T-cell (primary cell): ENCODE measurements at regions not wholly inside any gene's neighbourhood (a gene's known extent, or its start where the extent isn't known, plus 50 kb on each side); places are given as distances from the start of the nearest gene placed in this dataset.

Experiments
- ATAC-seq, 4 experiments: fragments of 200-7000 bp in 3 of 4; fragments of 150-1000 bp in 1 of 4; cut with Tn5 transposase; replicated peaks in 1 of 4; 1 replicate in 3 of 4; 2 replicates in 1 of 4; pipeline ENCODE4 v1.10.0; 2021; ENCODE audit warnings: moderate library complexity in 3 of 4, mild to moderate bottlenecking in 2 of 4, moderate number of reproducible peaks in 1 of 4
- CTCF ChIA-PET, 2 donors: fragments of 300-600 bp; sonication (Branson Sonifier 250); formaldehyde crosslinking; loops; one replicate each; lab custom pipeline; 2022; ENCODE audit warnings: antibody characterized with exemption in 2 of 2; lab: Charles Lee
- POLR2A ChIA-PET, 2 donors: fragments of 300-600 bp; sonication (Branson Sonifier 250); formaldehyde crosslinking; loops; one replicate each; lab custom pipeline; 2022; ENCODE audit warnings: antibody characterized with exemption in 2 of 2; lab: Charles Lee
- DNase-seq, 35 experiments: peaks; one replicate each; pipeline versions ENCODE4 v3.0.0 to v3.0.0-alpha.2; 2013 to 2023
- H3K27ac ChIP-seq: one replicate; pipeline ENCODE4 v1.5.1; 2013; ENCODE audit warnings: low read length
- H3K27me3 ChIP-seq, 2 experiments: replicated peaks in 1 of 2; 1 replicate in 1 of 2; 2 replicates in 1 of 2; pipeline versions ENCODE4 v1.6.1 to v1.7.0; 2013; ENCODE audit warnings: low read length in 1 of 2, mixed read lengths in 1 of 2; ENCODE audit not compliant: control insufficient read depth in 2 of 2, insufficient read depth in 2 of 2; ENCODE audit errors: extremely low read depth in 1 of 2
- H3K36me3 ChIP-seq, 2 donors: 1 replicate in 1 of 2; 2 replicates in 1 of 2; pipeline versions ENCODE4 v1.6.1 to v1.7.0; 2013; ENCODE audit warnings: low read length in 1 of 2; ENCODE audit not compliant: control insufficient read depth in 2 of 2, insufficient read depth in 1 of 2; ENCODE audit errors: extremely low read depth in 1 of 2
- H3K4me1 ChIP-seq, 2 experiments: 1 replicate in 1 of 2; 2 replicates in 1 of 2; pipeline versions ENCODE4 v1.6.1 to v1.7.0; 2013; ENCODE audit warnings: low read length in 2 of 2, mixed read lengths in 1 of 2; ENCODE audit not compliant: insufficient read depth in 2 of 2, control insufficient read depth in 1 of 2; ENCODE audit errors: extremely low read depth in 1 of 2
- H3K4me3 ChIP-seq, 2 donors: 1 replicate in 1 of 2; 2 replicates in 1 of 2; pipeline versions ENCODE4 v1.5.1 to v1.7.0; 2013; ENCODE audit warnings: mild to moderate bottlenecking in 2 of 2, low read length in 1 of 2, moderate library complexity in 1 of 2; ENCODE audit not compliant: control insufficient read depth in 1 of 2; ENCODE audit errors: extremely low read depth in 1 of 2
- H3K9me3 ChIP-seq: 2 replicates; pipeline ENCODE4 v1.7.0; 2013
- H3K27ac Mint-ChIP-seq, 2 donors: one replicate each; pipeline ENCODE4 v1.8.0; 2020 to 2021; ENCODE audit warnings: mild to moderate bottlenecking in 2 of 2, mixed read lengths in 2 of 2
- H3K27me3 Mint-ChIP-seq, 2 donors: one replicate each; pipeline ENCODE4 v1.8.0; 2021 to 2022; ENCODE audit warnings: mixed read lengths in 2 of 2
- H3K36me3 Mint-ChIP-seq: one replicate; pipeline ENCODE4 v1.8.0; 2021; ENCODE audit warnings: mixed read lengths
- H3K4me1 Mint-ChIP-seq, 3 donors: one replicate each; pipeline ENCODE4 v1.8.0; 2020 to 2022; ENCODE audit warnings: mixed read lengths in 3 of 3, mild to moderate bottlenecking in 1 of 3
- H3K4me3 Mint-ChIP-seq, 3 donors: one replicate each; pipeline ENCODE4 v1.8.0; 2020 to 2022; ENCODE audit warnings: mild to moderate bottlenecking in 3 of 3, mixed read lengths in 3 of 3, moderate library complexity in 3 of 3
- H3K9me3 Mint-ChIP-seq, 3 donors: one replicate each; pipeline ENCODE4 v1.8.0; 2020 to 2022; ENCODE audit warnings: mixed read lengths in 3 of 3
- WGBS: methylation state at CpG from one replicate; pipeline ENCODE4 v1.1.5; 2013; ENCODE audit warnings: missing lambda C conversion rate; ENCODE audit not compliant: insufficient coverage; 5-methylcytosine and 5-hydroxymethylcytosine counted together

DNA sequence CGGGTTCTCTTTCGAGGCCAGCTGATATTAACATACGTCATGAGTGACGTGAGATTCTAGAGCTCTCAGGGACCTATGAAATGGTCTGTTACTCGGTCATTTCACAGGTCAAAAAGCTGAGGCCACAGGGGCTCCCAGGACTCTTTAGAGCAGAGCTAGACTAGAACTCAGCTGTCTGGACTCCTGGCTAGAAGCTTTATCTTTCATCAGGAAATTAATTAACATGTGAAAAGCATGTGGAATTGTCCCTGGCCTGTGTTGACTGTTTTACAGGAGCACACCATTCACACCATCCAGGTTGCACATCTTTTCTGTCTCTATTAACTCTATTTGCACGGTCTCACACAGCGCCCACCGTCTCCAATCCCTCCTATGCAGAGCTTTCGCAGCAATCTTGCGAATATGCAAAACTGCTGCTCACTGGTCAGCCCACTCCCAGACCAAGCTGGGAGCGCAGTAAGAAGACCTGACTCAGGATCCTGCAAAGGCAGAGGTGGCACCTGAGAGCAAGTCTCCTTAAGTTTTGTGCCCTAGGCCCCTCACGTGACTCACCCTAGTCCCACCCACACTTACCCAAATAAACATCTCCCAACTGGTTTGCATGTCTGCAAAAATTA is 522.5 kb downstream of the CD83 start:
- peaks cover 19 to 48% of the 10 kb centered on the region in 2 experiments for H3K4me1 ChIP-seq
- ChIA-PET CTCF (no interaction called here), POLR2A (no interaction called here)
- H3K27ac Mint-ChIP-seq: no peak overlapping the region
- WGBS: 90% methylated on average over 12 of the region's 12 CpGs
- no peaks in the 10 kb centered on the region for H3K36me3 ChIP-seq
- H3K9me3 Mint-ChIP-seq: no peaks in the 10 kb centered on the region
- H3K27me3 Mint-ChIP-seq: peaks cover 3 to 4% of the 10 kb centered on the region in 2 donors
- peaks cover 34 to 48% (median 47%) of the 10 kb centered on the region in 3 donors for H3K4me1 Mint-ChIP-seq
- H3K27ac ChIP-seq: no peak overlapping the region
- no peaks in the 10 kb centered on the region for H3K36me3 Mint-ChIP-seq
- H3K4me3 Mint-ChIP-seq: no peak overlapping the region
- H3K9me3 ChIP-seq: no peaks in the 10 kb centered on the region
- no peak overlapping the region for H3K4me3 ChIP-seq
- H3K27me3 ChIP-seq: no peaks in the 10 kb centered on the region
- ATAC-seq (no peak), DNase-seq (no peak)

DNA sequence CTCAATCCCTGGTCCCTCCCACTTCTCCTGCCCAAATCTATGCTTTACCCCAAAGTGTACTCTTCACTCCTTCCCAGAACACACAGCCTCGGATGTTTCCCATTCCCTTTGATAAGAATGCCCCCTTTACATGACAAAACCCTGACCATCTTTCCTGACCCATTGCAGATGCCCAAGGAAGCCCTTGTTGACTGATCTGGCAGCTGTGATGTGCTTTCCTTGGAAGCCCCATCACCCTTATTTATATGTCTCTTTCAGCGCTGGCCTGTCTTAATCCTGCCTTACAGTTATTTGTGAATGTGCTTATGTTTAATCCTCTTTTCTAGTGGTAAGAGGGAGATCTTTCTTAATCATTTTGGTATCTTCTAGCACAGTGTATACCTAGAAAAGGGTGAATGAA is 523.1 kb downstream of the CD83 start:
- Mint-ChIP-seq H3K4me1 (peaks cover 28 to 43% (median 42%) of the 10 kb centered on the region in 3 donors), H3K27ac (no peak overlapping the region), H3K36me3 (no peaks in the 10 kb centered on the region), H3K27me3 (peaks cover 3 to 4% of the 10 kb centered on the region in 2 donors), H3K9me3 (no peaks in the 10 kb centered on the region), H3K4me3 (no peak overlapping the region)
- peaks cover 13 to 43% of the 10 kb centered on the region in 2 experiments for H3K4me1 ChIP-seq
- no peak overlapping the region for H3K27ac ChIP-seq
- ChIA-PET POLR2A (no interaction called here), CTCF (no interaction called here)
- DNase-seq: no peak
- 67% methylated on average over 1 of the region's 2 CpGs for WGBS
- H3K9me3 ChIP-seq: no peaks in the 10 kb centered on the region
- no peaks in the 10 kb centered on the region for H3K27me3 ChIP-seq
- H3K4me3 ChIP-seq: no peak overlapping the region
- no peak for ATAC-seq
- no peaks in the 10 kb centered on the region for H3K36me3 ChIP-seq

DNA sequence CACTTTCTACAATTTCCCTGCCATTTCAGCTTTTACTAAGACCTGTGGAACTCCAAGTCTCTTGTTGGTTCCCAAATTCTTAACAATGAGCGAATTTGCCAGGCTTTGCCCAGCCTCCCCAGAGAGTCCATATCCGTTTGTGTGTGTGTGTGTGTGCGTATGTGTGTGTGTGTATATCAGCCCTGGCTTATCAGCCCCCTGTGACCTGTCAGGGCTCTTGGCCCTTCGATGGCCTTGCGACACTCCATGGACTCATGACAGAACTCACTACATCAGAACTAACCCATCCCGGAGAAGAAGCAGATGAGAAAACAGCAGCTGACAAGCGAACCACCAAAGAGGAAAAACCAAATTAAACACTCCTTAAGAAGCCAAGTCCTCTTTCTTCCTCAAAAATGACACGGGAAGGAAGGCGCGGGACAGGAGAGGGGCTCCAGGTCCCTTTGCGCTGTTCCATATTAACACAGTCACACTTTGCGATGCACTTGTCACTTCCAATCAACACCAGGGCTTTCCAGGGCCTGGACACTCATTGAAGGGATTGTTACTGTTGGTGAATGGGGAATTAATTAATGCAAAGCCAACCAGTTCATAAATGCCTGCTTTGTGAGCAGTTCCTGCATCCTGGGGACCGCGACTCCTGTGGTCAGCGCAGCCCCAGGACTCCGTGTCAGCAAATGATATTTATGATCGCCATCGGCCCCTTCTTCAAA is 524.0 kb downstream of the CD83 start:
- H3K36me3 Mint-ChIP-seq: no peaks in the 10 kb centered on the region
- H3K4me1 Mint-ChIP-seq: peaks cover 19 to 33% (median 33%) of the 10 kb centered on the region in 3 donors
- DNase-seq (no peak), ATAC-seq (no peak)
- no peak overlapping the region for H3K4me3 Mint-ChIP-seq
- no peak overlapping the region for H3K27ac Mint-ChIP-seq
- ChIA-PET CTCF (no interaction called here), POLR2A (no interaction called here)
- peaks cover 3 to 4% of the 10 kb centered on the region in 2 donors for H3K27me3 Mint-ChIP-seq
- H3K27ac ChIP-seq: no peak overlapping the region
- no peaks in the 10 kb centered on the region for H3K36me3 ChIP-seq
- no peaks in the 10 kb centered on the region for H3K9me3 Mint-ChIP-seq
- no peaks in the 10 kb centered on the region for H3K27me3 ChIP-seq
- 93% methylated on average over 11 of the region's 18 CpGs for WGBS
- H3K4me1 ChIP-seq: peaks cover 4 to 34% of the 10 kb centered on the region in 2 experiments
- no peaks in the 10 kb centered on the region for H3K9me3 ChIP-seq
- H3K4me3 ChIP-seq: no peak overlapping the region

DNA sequence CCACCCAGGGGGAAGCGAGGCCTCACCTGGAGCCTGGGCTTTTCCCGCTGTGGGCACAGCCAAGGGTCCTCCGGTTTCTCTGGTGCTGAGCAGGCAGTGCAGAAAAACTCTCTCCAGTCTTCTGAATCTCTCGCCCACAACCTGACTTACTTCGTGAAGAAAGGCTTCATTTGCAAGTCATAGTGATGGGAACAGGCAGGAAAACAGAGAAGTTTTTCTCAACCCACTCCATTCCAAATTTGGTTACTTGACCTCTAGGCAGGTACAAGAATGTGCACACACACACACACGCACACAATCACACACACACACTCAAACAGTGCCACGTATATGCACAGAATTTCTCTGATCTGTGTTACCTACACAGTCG is 524.5 kb downstream of the CD83 start:
- ChIA-PET POLR2A (no interaction called here), CTCF (no interaction called here)
- H3K27me3 Mint-ChIP-seq: peaks cover 3 to 4% of the 10 kb centered on the region in 2 donors
- Histone ChIP-seq H3K4me3 (no peak overlapping the region), H3K4me1 (peaks cover 4 to 28% of the 10 kb centered on the region in 2 experiments), H3K27me3 (no peaks in the 10 kb centered on the region), H3K36me3 (no peaks in the 10 kb centered on the region), H3K9me3 (no peaks in the 10 kb centered on the region), H3K27ac (no peak overlapping the region)
- no peak overlapping the region for H3K4me3 Mint-ChIP-seq
- H3K36me3 Mint-ChIP-seq: no peaks in the 10 kb centered on the region
- no peak for ATAC-seq
- WGBS: no CpG with 5 or more reads among the region's 8 CpGs
- no peaks in the 10 kb centered on the region for H3K9me3 Mint-ChIP-seq
- H3K27ac Mint-ChIP-seq: no peak overlapping the region
- peaks cover 13 to 28% (median 27%) of the 10 kb centered on the region in 3 donors for H3K4me1 Mint-ChIP-seq
- no peak for DNase-seq

GRCh38 chr6:14642842-14643241 is 525.3 kb downstream of the CD83 start:
- DNase-seq (no peak), ATAC-seq (no peak)
- Mint-ChIP-seq H3K9me3 (no peaks in the 10 kb centered on the region), H3K4me3 (no peak overlapping the region), H3K4me1 (peaks cover 9 to 21% (median 20%) of the 10 kb centered on the region in 3 donors), H3K36me3 (no peaks in the 10 kb centered on the region), H3K27ac (no peak overlapping the region), H3K27me3 (peaks cover 3 to 4% of the 10 kb centered on the region in 2 donors)
- peaks cover 4 to 24% of the 10 kb centered on the region in 2 experiments for H3K4me1 ChIP-seq
- no peaks in the 10 kb centered on the region for H3K27me3 ChIP-seq
- WGBS: 40% methylated on average over 1 of the region's 2 CpGs
- no peak overlapping the region for H3K27ac ChIP-seq
- H3K36me3 ChIP-seq: no peaks in the 10 kb centered on the region
- no peaks in the 10 kb centered on the region for H3K9me3 ChIP-seq
- no peak overlapping the region for H3K4me3 ChIP-seq
- CTCF ChIA-PET: interaction anchor here in 1 of 2 donors (0.6 kb wide), 1 partner anchor 118 kb away, joined by 3 read pairs; no protein-coding TSS in a partner anchor
- POLR2A ChIA-PET: no interaction called here

GRCh38 chr6:14644381-14644780 is 526.8 kb downstream of the CD83 start:
- peaks cover 0 to 8% (median 0%) of the 10 kb centered on the region in 3 donors for H3K9me3 Mint-ChIP-seq
- no peak overlapping the region for H3K4me3 Mint-ChIP-seq
- H3K27me3 Mint-ChIP-seq: peaks cover under 1 to 2% of the 10 kb centered on the region in 2 donors
- H3K4me3 ChIP-seq: no peak overlapping the region
- no peaks in the 10 kb centered on the region for H3K36me3 Mint-ChIP-seq
- no peaks in the 10 kb centered on the region for H3K9me3 ChIP-seq
- no peak for ATAC-seq
- no peak for DNase-seq
- H3K27ac ChIP-seq: no peak overlapping the region
- no peaks in the 10 kb centered on the region for H3K27me3 ChIP-seq
- peaks cover 0 to 11% of the 10 kb centered on the region in 2 experiments for H3K4me1 ChIP-seq
- no peaks in the 10 kb centered on the region for H3K36me3 ChIP-seq
- CTCF ChIA-PET: no interaction called here
- POLR2A ChIA-PET: no interaction called here
- no peak overlapping the region for H3K27ac Mint-ChIP-seq
- H3K4me1 Mint-ChIP-seq: peaks cover 5 to 18% (median 10%) of the 10 kb centered on the region in 3 donors
